ENCODE measurements at regions not wholly inside any gene's neighbourhood (a gene's known extent, or its start where the extent isn't known, plus 50 kb on each side); places are given as distances from the start of the nearest gene placed in this dataset.

GRCh38 chr3:151578495-151578894, 117.6 kb upstream of the IGSF10 start:
- peaks cover 5% of the 10 kb centered on the region for H3K36me3 Mint-ChIP-seq (ENCODE audit: low read depth)
- peaks cover 13% of the 10 kb centered on the region for H3K4me1 Mint-ChIP-seq (ENCODE audit: low read depth)
- peaks cover 10% of the 10 kb centered on the region for H3K9me3 Mint-ChIP-seq (ENCODE audit: low read depth)
- H3K4me3 Mint-ChIP-seq (ENCODE audit: unreplicated experiment), result no peak overlapping the region
- peaks cover 5% of the 10 kb centered on the region for H3K27me3 Mint-ChIP-seq (ENCODE audit: low read depth)
- no peak for TF ChIP-seq CTCF (IDR thresholded peaks at IDR 0.05)
- DNase-seq (ENCODE audit: low spot score), result no peak
- no peak overlapping the region for H3K27ac Mint-ChIP-seq (ENCODE audit: unreplicated experiment)

DNA sequence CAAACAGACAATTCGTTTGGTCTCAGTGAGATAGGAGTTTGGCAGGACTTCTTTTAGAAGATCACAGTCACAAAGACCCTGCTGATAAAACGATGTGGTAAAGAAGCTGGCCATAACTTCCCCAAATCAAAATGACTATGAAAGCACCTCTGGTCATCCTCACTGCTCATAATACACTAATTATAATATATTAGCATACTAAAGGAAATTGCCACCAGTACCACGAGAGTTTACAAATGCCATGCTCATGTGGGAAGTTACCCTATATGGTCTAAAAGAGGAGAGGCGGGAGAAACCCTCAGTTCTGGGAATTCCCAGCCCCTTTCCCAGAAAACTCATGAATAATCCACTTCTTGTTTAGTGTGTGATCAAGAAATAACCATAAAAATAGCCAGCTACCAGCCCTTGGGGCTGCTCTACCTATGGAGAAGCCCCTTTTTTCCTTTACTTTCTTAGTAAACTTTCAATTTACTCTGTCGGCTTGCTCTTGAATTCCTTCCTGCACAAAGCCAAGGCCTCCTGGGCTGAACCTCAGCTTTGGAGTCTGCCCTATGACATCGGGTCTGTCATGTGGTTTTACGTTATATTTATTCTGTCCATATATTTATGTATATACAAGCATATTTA, 115.8 kb upstream of the IGSF10 start:
- peaks cover 5% of the 10 kb centered on the region for H3K36me3 Mint-ChIP-seq (ENCODE audit: low read depth)
- DNase-seq (ENCODE audit: low spot score), result no peak
- peaks cover 10% of the 10 kb centered on the region for H3K9me3 Mint-ChIP-seq (ENCODE audit: low read depth)
- TF ChIP-seq CTCF (IDR thresholded peaks at IDR 0.05), result no peak
- peaks cover 17% of the 10 kb centered on the region for H3K27me3 Mint-ChIP-seq (ENCODE audit: low read depth)
- no peak overlapping the region for H3K4me3 Mint-ChIP-seq (ENCODE audit: unreplicated experiment)
- H3K27ac Mint-ChIP-seq (ENCODE audit: unreplicated experiment), result no peak overlapping the region
- H3K4me1 Mint-ChIP-seq (ENCODE audit: low read depth), result peaks cover 13% of the 10 kb centered on the region

GRCh38 chr3:151568184-151568583, 107.3 kb upstream of the IGSF10 start:
- peaks cover 8% of the 10 kb centered on the region for H3K27me3 Mint-ChIP-seq (ENCODE audit: low read depth)
- H3K36me3 Mint-ChIP-seq (ENCODE audit: low read depth), result no peaks in the 10 kb centered on the region
- TF ChIP-seq CTCF (IDR thresholded peaks at IDR 0.05), result no peak
- H3K4me3 Mint-ChIP-seq (ENCODE audit: unreplicated experiment), result no peak overlapping the region
- no peak overlapping the region for H3K27ac Mint-ChIP-seq (ENCODE audit: unreplicated experiment)
- DNase-seq (ENCODE audit: low spot score), result no peak
- H3K4me1 Mint-ChIP-seq (ENCODE audit: low read depth), result no peaks in the 10 kb centered on the region
- H3K9me3 Mint-ChIP-seq (ENCODE audit: low read depth), result peaks cover 7% of the 10 kb centered on the region

GRCh38 chr3:151567477-151567876, 106.6 kb upstream of the IGSF10 start:
- H3K4me3 Mint-ChIP-seq (ENCODE audit: unreplicated experiment), result no peak overlapping the region
- H3K9me3 Mint-ChIP-seq (ENCODE audit: low read depth), result peaks cover 7% of the 10 kb centered on the region
- H3K27ac Mint-ChIP-seq (ENCODE audit: unreplicated experiment), result no peak overlapping the region
- H3K4me1 Mint-ChIP-seq (ENCODE audit: low read depth), result no peaks in the 10 kb centered on the region
- TF ChIP-seq CTCF (IDR thresholded peaks at IDR 0.05), result no peak
- DNase-seq (ENCODE audit: low spot score), result no peak
- H3K36me3 Mint-ChIP-seq (ENCODE audit: low read depth), result no peaks in the 10 kb centered on the region
- H3K27me3 Mint-ChIP-seq (ENCODE audit: low read depth), result peaks cover 2% of the 10 kb centered on the region

GRCh38 chr3:151564261-151564660, 103.4 kb upstream of the IGSF10 start:
- Mint-ChIP-seq H3K36me3 (ENCODE audit: low read depth) (no peaks in the 10 kb centered on the region), H3K4me3 (ENCODE audit: unreplicated experiment) (no peak overlapping the region), H3K4me1 (ENCODE audit: low read depth) (peaks cover under 1% of the 10 kb centered on the region), H3K27ac (ENCODE audit: unreplicated experiment) (no peak overlapping the region), H3K27me3 (ENCODE audit: low read depth) (no peaks in the 10 kb centered on the region), H3K9me3 (ENCODE audit: low read depth) (no peaks in the 10 kb centered on the region)
- no peak for TF ChIP-seq CTCF (IDR thresholded peaks at IDR 0.05)
- DNase-seq (ENCODE audit: low spot score), result no peak
